ENCODE measurements at regions not wholly inside any gene's neighbourhood (a gene's known extent, or its start where the extent isn't known, plus 50 kb on each side); places are given as distances from the start of the nearest gene placed in this dataset.

DNA sequence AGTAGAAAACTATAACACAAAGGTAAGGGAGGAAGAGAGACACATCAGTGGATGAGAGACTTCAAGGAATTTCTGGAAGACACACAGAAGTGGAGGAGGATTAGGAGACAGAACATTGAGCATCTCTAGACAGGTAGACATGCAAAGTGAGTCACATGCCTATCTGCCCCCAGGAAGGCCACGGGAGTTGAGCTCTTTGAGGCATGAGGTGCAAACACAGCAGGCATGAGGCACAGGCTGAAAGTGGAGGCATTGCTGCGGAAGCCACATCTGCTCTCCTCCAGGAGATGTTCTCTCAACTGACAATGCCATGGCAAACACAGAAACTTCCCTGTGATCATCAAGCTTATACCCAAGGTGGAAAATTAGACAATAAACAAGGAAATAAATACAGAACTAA lies 481.6 kb upstream of the MYT1L start:
- DNase-seq (ENCODE audit: extremely low read depth, low read depth), result no peak
- TF ChIP-seq, protein P1, sequence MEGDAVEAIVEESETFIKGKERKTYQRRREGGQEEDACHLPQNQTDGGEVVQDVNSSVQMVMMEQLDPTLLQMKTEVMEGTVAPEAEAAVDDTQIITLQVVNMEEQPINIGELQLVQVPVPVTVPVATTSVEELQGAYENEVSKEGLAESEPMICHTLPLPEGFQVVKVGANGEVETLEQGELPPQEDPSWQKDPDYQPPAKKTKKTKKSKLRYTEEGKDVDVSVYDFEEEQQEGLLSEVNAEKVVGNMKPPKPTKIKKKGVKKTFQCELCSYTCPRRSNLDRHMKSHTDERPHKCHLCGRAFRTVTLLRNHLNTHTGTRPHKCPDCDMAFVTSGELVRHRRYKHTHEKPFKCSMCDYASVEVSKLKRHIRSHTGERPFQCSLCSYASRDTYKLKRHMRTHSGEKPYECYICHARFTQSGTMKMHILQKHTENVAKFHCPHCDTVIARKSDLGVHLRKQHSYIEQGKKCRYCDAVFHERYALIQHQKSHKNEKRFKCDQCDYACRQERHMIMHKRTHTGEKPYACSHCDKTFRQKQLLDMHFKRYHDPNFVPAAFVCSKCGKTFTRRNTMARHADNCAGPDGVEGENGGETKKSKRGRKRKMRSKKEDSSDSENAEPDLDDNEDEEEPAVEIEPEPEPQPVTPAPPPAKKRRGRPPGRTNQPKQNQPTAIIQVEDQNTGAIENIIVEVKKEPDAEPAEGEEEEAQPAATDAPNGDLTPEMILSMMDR (IDR thresholded peaks at IDR 0.05; ENCODE audit: low read depth, low read length), result no peak

DNA sequence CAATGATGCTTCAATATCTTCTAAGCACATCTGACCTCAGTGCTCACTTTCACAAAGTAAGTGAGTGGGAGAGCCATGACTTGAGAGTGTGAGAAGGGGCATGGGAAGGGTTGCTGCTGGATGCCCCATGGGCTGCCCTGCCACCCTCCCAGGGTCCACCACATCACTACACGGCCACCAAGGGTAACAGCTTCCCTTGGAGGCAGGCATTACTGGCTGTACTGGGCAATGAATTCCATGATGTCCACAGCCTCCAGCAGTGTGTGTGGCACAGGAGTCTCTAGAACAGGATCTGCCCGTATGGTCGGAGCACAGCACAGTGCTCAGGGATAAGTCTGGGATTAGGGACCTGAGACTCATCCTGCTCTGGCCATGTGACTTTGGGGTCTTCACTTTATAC lies 481.0 kb upstream of the MYT1L start:
- TF ChIP-seq, protein P1 (IDR thresholded peaks at IDR 0.05; ENCODE audit: low read depth, low read length), result no peak
- DNase-seq (ENCODE audit: extremely low read depth, low read depth), result no peak

DNA sequence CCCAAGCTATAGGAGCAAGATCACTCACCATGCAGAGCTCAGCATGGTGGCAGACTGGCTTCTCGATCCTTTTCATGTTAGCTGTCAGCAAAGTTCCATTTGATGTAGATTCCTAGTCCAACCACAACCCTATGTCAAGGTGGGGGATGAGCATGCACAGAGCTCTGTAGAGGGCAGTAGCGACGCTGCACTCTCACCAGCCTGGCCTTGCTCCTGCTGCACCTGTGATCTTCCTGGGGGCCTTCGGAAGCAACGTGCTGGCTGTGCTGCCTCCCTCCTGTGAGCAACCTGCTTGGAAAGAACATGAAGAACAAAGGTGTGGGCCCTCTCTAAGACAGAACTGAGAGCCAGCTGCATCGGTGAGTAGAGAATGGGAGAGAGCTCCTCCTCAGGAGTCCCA lies 479.4 kb upstream of the MYT1L start:
- no peak for DNase-seq (ENCODE audit: extremely low read depth, low read depth)
- TF ChIP-seq, protein P1 (IDR thresholded peaks at IDR 0.05; ENCODE audit: low read depth, low read length), result no peak

DNA sequence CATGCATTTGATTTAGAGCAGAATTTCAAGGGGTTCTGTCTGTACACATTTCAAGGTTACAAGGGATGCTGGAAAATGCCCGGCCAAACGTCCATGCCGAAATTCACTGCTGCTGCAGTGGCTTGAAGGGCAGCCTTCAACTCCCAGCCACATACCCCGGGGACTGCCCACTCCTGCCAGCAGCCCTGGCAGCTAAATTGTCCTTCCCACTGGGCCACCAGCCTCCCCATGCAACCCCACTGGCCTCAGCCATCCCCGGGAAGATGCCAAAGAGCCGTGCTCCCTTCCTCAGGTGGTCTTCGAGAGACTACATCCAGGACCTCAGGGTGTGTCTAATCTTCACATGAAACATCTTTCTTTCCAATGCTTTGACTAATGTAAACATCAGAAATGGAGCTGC lies 478.7 kb upstream of the MYT1L start:
- no peak for DNase-seq (ENCODE audit: extremely low read depth, low read depth)
- TF ChIP-seq, protein P1 (IDR thresholded peaks at IDR 0.05; ENCODE audit: low read depth, low read length), result no peak

DNA sequence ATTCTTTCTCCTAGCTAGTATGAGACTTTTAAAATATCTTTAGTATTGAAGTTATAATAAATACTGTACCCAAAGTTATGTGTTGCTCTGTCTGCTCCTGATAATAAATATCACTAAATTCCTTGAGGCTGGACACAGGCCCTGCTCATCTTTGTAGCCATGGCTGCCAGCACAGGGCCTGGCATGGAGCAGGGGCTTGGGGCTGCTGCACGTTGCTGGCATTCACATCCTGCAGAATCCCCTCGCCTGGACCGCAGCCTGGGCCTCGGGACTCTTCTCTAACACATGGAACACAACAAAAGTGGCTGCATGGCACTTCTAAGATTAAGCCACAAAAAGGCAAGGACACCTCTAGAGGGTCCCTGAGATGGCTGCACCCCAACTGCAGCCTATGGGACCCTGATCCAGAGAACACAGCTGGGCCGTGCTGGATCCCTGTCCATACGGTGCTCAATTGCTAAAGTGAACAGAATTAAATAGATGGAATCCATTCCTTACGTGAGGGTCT lies 477.5 kb upstream of the MYT1L start:
- TF ChIP-seq, protein P1 (IDR thresholded peaks at IDR 0.05; ENCODE audit: low read depth, low read length), result no peak

DNA sequence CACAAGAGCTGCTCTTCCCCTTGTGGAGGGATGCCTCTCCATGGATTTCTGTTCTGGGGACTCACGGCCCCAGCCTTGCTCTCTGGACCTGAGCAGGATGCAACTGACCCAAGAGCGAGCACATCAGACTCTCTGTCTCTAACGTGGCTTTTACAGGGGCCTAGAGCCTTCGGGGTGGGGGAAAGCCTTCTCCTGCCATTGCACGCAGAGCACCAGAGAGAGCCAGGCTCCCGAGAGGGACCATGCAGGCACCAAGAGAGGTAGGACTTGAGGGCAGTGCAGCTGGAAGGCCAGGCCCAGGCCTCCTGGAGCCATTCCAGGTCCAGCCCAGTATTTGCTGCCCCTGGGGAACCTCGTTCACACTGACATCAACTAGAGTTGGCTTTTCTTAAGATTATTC lies 475.6 kb upstream of the MYT1L start:
- TF ChIP-seq, protein P1 (IDR thresholded peaks at IDR 0.05; ENCODE audit: low read depth, low read length), result no peak

More for the DNA sequence above, 477.5 kb upstream of the MYT1L start:
- no peak for DNase-seq (ENCODE audit: extremely low read depth, low read depth)

DNA sequence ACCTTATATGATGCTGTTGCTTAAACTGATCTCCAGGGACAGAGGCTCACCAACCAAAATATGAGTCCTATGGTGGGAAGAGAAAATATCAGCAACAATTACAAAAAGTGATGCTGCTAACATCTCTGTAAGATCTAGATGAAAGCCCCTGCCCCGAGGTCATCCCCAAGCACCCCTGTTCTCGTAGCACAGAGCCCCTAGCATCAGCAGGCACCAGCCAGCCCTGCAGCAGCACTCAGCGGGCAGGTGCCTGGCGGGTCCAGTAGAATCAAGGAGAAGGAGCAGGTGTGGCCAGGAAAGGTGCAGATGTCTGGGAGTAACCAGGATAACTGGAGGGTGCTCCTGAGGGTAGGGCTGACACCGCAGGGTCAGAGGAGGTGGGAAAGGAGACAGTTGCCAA lies 474.2 kb upstream of the MYT1L start:
- DNase-seq (ENCODE audit: extremely low read depth, low read depth), result no peak
- TF ChIP-seq, protein P1 (IDR thresholded peaks at IDR 0.05; ENCODE audit: low read depth, low read length), result no peak

More for the DNA sequence above, 475.6 kb upstream of the MYT1L start:
- DNase-seq (ENCODE audit: extremely low read depth, low read depth), result no peak

Measured in AG09319 (cell line).